ENCODE measurements at regions not wholly inside any gene's neighbourhood (a gene's known extent, or its start where the extent isn't known, plus 50 kb on each side); places are given as distances from the start of the nearest gene placed in this dataset.

DNA sequence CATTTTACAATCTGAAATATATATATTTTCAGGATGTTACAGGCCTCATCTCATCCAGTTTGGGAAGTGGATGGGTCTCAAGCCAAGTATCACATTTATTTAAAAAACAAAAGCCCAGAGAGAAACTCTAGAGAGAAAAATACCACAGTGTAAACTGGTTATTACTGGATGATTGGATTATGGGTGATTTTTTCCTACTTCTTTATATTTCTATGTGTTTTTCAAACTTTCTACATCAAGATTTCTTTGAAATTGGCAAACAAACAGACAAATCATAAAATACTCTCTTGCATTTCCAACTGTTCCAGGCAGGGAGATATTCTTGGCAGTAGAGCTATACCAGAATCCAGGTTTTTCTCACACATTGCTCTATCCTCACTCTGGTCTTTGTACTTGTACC is 116.0 kb upstream of the SMIM23 start:
- TF ChIP-seq, protein P1, sequence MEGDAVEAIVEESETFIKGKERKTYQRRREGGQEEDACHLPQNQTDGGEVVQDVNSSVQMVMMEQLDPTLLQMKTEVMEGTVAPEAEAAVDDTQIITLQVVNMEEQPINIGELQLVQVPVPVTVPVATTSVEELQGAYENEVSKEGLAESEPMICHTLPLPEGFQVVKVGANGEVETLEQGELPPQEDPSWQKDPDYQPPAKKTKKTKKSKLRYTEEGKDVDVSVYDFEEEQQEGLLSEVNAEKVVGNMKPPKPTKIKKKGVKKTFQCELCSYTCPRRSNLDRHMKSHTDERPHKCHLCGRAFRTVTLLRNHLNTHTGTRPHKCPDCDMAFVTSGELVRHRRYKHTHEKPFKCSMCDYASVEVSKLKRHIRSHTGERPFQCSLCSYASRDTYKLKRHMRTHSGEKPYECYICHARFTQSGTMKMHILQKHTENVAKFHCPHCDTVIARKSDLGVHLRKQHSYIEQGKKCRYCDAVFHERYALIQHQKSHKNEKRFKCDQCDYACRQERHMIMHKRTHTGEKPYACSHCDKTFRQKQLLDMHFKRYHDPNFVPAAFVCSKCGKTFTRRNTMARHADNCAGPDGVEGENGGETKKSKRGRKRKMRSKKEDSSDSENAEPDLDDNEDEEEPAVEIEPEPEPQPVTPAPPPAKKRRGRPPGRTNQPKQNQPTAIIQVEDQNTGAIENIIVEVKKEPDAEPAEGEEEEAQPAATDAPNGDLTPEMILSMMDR (IDR thresholded peaks at IDR 0.05; ENCODE audit: low read depth, low read length), result no peak
- no peak for DNase-seq (ENCODE audit: extremely low read depth, low read depth)

DNA sequence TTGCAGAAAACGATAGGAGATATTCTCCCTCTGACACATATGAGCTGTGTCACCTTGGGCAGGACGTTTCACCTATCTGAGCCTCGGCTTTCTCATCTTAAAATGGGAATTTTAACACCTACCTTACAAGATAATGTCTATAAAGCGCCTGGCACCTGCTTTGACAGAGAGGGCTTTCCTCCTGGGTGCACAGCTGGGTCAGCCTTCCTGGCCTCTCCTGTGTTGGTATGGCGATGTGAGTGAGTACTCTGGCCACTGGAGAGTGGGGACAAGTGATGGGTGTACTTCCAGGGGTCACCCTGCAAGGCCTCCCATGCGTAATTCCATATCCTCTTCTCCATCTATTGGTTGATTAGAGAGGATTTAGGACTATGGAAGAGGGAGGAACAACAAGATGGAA is 113.1 kb upstream of the SMIM23 start:
- TF ChIP-seq, protein P1 (IDR thresholded peaks at IDR 0.05; ENCODE audit: low read depth, low read length), result no peak
- no peak for DNase-seq (ENCODE audit: extremely low read depth, low read depth)

DNA sequence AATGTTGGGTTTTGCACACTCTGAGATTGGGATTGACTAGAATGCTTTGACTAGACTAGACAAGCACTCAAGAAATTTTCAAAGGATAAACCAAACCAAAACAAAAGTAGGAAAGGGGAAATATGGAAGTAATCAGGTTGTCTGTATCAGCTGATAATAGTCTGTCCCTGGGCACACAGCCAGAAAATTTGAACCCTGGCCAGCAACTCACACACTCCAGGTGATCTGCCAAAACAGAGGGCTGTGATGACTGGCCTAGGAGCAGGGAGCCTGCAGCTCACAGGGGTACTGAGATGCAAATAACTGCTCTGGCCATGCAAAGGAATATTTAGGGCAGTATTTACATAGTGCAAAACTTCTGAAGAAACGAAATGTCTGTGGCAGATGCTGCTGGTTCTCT is 112.3 kb upstream of the SMIM23 start:
- TF ChIP-seq, protein P1 (IDR thresholded peaks at IDR 0.05; ENCODE audit: low read depth, low read length), result no peak
- peak; percentile 56 for DNase-seq (ENCODE audit: extremely low read depth, low read depth)

DNA sequence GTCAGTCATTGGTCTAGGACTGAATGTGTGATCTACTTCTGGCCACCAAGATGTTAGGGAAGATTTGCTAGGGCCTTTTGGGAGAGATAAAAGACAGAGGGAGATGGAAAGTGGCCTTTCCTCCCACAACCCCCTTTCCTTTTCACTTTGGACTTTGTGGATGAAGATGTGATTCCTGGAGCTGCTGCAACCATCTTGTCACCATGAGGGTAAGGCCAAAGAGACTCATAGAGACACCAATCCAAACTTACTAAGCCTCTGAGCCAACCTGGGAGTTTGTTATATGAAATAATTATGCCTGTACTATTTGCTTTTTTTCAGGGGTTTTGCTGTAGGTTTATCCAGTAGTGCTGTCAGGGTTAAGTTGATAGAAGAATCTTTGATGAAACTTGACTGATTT is 111.8 kb upstream of the SMIM23 start:
- TF ChIP-seq, protein P1 (IDR thresholded peaks at IDR 0.05; ENCODE audit: low read depth, low read length), result no peak
- DNase-seq (ENCODE audit: extremely low read depth, low read depth), result no peak

DNA sequence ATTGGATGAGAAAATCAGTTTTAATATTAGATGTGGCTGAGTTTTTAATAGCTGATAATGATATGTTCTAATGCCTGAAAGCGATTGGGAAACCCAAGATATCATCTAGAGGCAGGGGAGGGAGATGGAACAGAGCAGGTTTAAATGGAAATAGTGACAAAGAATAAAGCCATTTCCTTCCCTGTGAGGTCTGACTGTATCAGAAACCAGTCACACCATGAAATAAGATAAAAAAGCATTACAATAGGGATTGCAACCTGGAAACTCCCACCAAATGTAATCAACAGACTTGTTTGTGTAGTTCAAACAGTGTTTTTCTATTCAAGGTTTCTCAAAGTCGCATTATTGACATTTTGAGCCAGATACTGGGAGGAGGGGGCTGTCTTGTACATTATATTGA is 110.1 kb upstream of the SMIM23 start:
- TF ChIP-seq, protein P1 (IDR thresholded peaks at IDR 0.05; ENCODE audit: low read depth, low read length), result no peak
- no peak for DNase-seq (ENCODE audit: extremely low read depth, low read depth)

DNA sequence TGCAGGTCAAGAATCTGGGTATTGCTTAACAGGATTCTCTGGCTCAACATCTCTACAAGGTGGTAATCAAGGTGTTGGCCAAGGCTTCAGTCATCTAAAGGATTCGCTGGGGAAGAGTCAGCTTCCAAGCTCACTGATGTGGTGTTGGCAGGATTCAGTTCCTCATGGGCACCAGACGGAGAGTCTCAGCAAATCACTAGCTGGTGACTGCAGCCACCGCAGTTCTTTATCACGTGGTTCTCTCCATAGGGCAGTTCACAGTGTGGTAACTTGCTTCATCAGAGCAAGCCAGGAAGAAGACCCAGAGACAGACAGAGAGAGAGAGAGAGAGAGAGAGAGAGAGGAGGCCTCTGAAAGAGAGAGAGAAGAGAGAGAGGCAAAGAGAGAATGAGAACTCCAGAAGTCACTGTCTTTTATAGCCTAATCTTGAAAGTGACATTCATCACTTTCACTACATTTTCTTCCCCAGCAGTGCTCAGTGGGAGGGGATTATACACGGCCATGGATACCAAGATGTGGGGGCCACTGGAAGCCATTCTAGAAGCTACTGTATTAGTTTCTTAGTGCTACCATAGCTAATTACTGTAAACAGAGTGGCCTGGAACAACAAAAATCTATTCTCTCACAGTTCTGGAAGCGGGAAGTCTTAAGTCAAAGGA is 109.2 kb upstream of the SMIM23 start:
- TF ChIP-seq, protein P1 (IDR thresholded peaks at IDR 0.05; ENCODE audit: low read depth, low read length), result no peak

DNA sequence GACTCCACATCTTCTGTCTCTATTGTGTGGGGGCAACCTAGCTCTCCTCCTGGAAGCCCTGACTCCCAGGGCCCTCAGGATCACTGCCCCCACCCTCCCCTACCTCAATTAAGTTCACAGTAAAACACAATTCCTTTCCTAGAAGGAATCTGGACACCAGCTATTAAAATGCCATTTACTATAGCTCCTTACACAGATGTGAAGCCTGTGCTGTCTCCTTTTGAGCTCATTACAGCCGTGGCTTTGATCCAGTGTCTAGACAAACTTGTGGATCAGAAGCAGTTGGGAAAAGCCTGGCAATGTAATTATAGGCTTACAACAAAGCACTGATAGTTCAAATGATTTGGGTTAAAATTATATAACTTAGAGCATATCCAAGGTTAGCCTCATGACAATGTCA is 107.0 kb upstream of the SMIM23 start:
- TF ChIP-seq, protein P1 (IDR thresholded peaks at IDR 0.05; ENCODE audit: low read depth, low read length), result no peak
- DNase-seq (ENCODE audit: extremely low read depth, low read depth), result no peak

More for the DNA sequence above, 109.2 kb upstream of the SMIM23 start:
- DNase-seq (ENCODE audit: extremely low read depth, low read depth), result no peak
